Astrocyte (in vitro differentiated cells and primary cell): ENCODE measurements at regions not wholly inside any gene's neighbourhood (a gene's known extent, or its start where the extent isn't known, plus 50 kb on each side); places are given as distances from the start of the nearest gene placed in this dataset.

Experiments
- DNase-seq: peaks from one replicate; pipeline ENCODE4 v3.0.0-alpha.2; 2010; ENCODE audit warnings: low read depth
- FAIRE-seq: peaks from 2 replicates; lab custom pipeline; 2011; peaks lifted over from hg19 to GRCh38; lab: Jason Lieb, UNC
- H2AFZ ChIP-seq: 2 replicates; pipeline ENCODE4 v1.6.0; 2012; ENCODE audit warnings: low read depth, low read length, inconsistent platforms
- H3K27ac ChIP-seq: 2 replicates; pipeline ENCODE4 v1.5.1; 2011; ENCODE audit warnings: low read depth, low read length, inconsistent platforms
- H3K27me3 ChIP-seq: 2 replicates; pipeline ENCODE4 v1.6.0; 2011; ENCODE audit warnings: low read length, inconsistent platforms; ENCODE audit not compliant: insufficient read depth
- H3K36me3 ChIP-seq: 2 replicates; pipeline ENCODE4 v1.5.1; 2011; ENCODE audit warnings: low read length, inconsistent platforms; ENCODE audit not compliant: insufficient read depth
- H3K4me1 ChIP-seq: 2 replicates; pipeline ENCODE4 v1.5.1; 2011; ENCODE audit warnings: low read length, inconsistent platforms; ENCODE audit not compliant: insufficient read depth
- H3K4me2 ChIP-seq: 2 replicates; pipeline ENCODE4 v1.6.0; 2012; ENCODE audit warnings: low read length, inconsistent platforms
- H3K4me3 ChIP-seq: 2 replicates; pipeline ENCODE4 v1.5.1; 2011; ENCODE audit warnings: low read depth, mild to moderate bottlenecking, low read length, inconsistent platforms; ENCODE audit not compliant: insufficient read depth
- H3K79me2 ChIP-seq: 2 replicates; pipeline ENCODE4 v1.6.0; 2012; ENCODE audit warnings: mild to moderate bottlenecking, low read length, inconsistent platforms; ENCODE audit not compliant: insufficient read depth
- H3K9ac ChIP-seq: 2 replicates; pipeline ENCODE4 v1.6.0; 2012; ENCODE audit warnings: mild to moderate bottlenecking, low read length, inconsistent platforms
- H3K9me3 ChIP-seq: 2 replicates; pipeline ENCODE4 v1.5.1; 2012; ENCODE audit warnings: low read depth, mild to moderate bottlenecking, low read length, inconsistent platforms; ENCODE audit not compliant: insufficient read depth
- H4K20me1 ChIP-seq: 2 replicates; pipeline ENCODE4 v1.6.0; 2012; ENCODE audit warnings: low read length, inconsistent platforms; ENCODE audit not compliant: insufficient read depth
- H3K27ac Mint-ChIP-seq: one replicate; pipeline ENCODE4 v1.8.0; 2021; ENCODE audit warnings: mild to moderate bottlenecking, mixed read lengths; ENCODE audit not compliant: unreplicated experiment
- H3K27me3 Mint-ChIP-seq: one replicate; pipeline ENCODE4 v1.8.0; 2021; ENCODE audit warnings: low read depth, mixed read lengths; ENCODE audit not compliant: unreplicated experiment
- H3K36me3 Mint-ChIP-seq: one replicate; pipeline ENCODE4 v1.8.0; 2021; ENCODE audit warnings: low read depth, mixed read lengths; ENCODE audit not compliant: unreplicated experiment
- H3K4me1 Mint-ChIP-seq: one replicate; pipeline ENCODE4 v1.8.0; 2021; ENCODE audit warnings: low read depth, mixed read lengths; ENCODE audit not compliant: unreplicated experiment
- H3K4me3 Mint-ChIP-seq: one replicate; pipeline ENCODE4 v1.8.0; 2021; ENCODE audit warnings: mild to moderate bottlenecking, moderate library complexity, mixed read lengths; ENCODE audit not compliant: unreplicated experiment
- H3K9me3 Mint-ChIP-seq: one replicate; pipeline ENCODE4 v1.8.0; 2021; ENCODE audit warnings: mild to moderate bottlenecking, mixed read lengths; ENCODE audit not compliant: unreplicated experiment
- CTCF ChIP-seq: IDR thresholded peaks from 2 replicates; pipeline ENCODE4 v1.5.1; 2011; ENCODE audit warnings: low read depth, mild to moderate bottlenecking, inconsistent platforms, low read length, moderate library complexity; ENCODE audit not compliant: insufficient read depth
- EZH2 ChIP-seq: IDR thresholded peaks from 2 replicates; pipeline ENCODE4 v1.6.1; 2012; ENCODE audit warnings: mild to moderate bottlenecking, low read length, inconsistent platforms; ENCODE audit not compliant: insufficient read depth

GRCh38 chr22:49235463-49236300, 592.0 kb downstream of the BRD1 start:
- Mint-ChIP-seq H3K9me3 (no peaks in the 10 kb centered on the region), H3K36me3 (no peaks in the 10 kb centered on the region), H3K27me3 (peaks cover 16% of the 10 kb centered on the region), H3K4me3 (no peak overlapping the region), H3K27ac (no peak overlapping the region), H3K4me1 (no peaks in the 10 kb centered on the region)
- Histone ChIP-seq H3K4me1 (no peaks in the 10 kb centered on the region), H3K27me3 (no peaks in the 10 kb centered on the region), H3K9ac (no peak overlapping the region), H2AFZ (no peak overlapping the region), H3K4me3 (no peak overlapping the region), H3K27ac (no peak overlapping the region), H3K9me3 (peaks cover 7% of the 10 kb centered on the region), H3K4me2 (no peak overlapping the region), H3K79me2 (no peaks in the 10 kb centered on the region), H4K20me1 (no peaks in the 10 kb centered on the region), H3K36me3 (no peaks in the 10 kb centered on the region)
- FAIRE-seq (no peak), DNase-seq (no peak)
- TF ChIP-seq CTCF (no peak), EZH2 (no peak)

GRCh38 chr22:49234459-49234858, 593.2 kb downstream of the BRD1 start:
- Mint-ChIP-seq H3K27ac (no peak overlapping the region), H3K27me3 (peaks cover 18% of the 10 kb centered on the region), H3K36me3 (no peaks in the 10 kb centered on the region), H3K9me3 (no peaks in the 10 kb centered on the region), H3K4me1 (no peaks in the 10 kb centered on the region), H3K4me3 (no peak overlapping the region)
- no peak for FAIRE-seq
- Histone ChIP-seq H3K79me2 (no peaks in the 10 kb centered on the region), H3K27me3 (no peaks in the 10 kb centered on the region), H3K9me3 (peaks cover 4% of the 10 kb centered on the region), H3K4me2 (no peak overlapping the region), H3K4me1 (no peaks in the 10 kb centered on the region), H3K36me3 (no peaks in the 10 kb centered on the region), H4K20me1 (no peaks in the 10 kb centered on the region), H3K27ac (no peak overlapping the region), H2AFZ (no peak overlapping the region), H3K9ac (no peak overlapping the region), H3K4me3 (no peak overlapping the region)
- TF ChIP-seq EZH2 (no peak), CTCF (no peak)
- no peak for DNase-seq

GRCh38 chr22:49233507-49234100, 594.1 kb downstream of the BRD1 start:
- Mint-ChIP-seq H3K4me3 (no peak overlapping the region), H3K4me1 (no peaks in the 10 kb centered on the region), H3K9me3 (no peaks in the 10 kb centered on the region), H3K36me3 (no peaks in the 10 kb centered on the region), H3K27ac (no peak overlapping the region), H3K27me3 (peaks cover 26% of the 10 kb centered on the region)
- Histone ChIP-seq H4K20me1 (no peaks in the 10 kb centered on the region), H3K79me2 (no peaks in the 10 kb centered on the region), H3K9me3 (peaks cover 4% of the 10 kb centered on the region), H3K27me3 (no peaks in the 10 kb centered on the region), H3K4me1 (no peaks in the 10 kb centered on the region), H3K36me3 (no peaks in the 10 kb centered on the region), H2AFZ (no peak overlapping the region), H3K4me3 (no peak overlapping the region), H3K27ac (no peak overlapping the region), H3K9ac (no peak overlapping the region), H3K4me2 (no peak overlapping the region)
- TF ChIP-seq EZH2 (no peak), CTCF (no peak)
- FAIRE-seq (no peak), DNase-seq (no peak)
